ENCODE measurements at regions not wholly inside any gene's neighbourhood (a gene's known extent, or its start where the extent isn't known, plus 50 kb on each side); places are given as distances from the start of the nearest gene placed in this dataset.

- Histone ChIP-seq H3K36me3 (ENCODE audit: control insufficient read depth, insufficient read depth, low read length) (no peaks in the 10 kb centered on the region), H3K4me3 (ENCODE audit: low read depth, low read length) (no peak overlapping the region), H3K27me3 (ENCODE audit: control insufficient read depth, insufficient read depth, low read length) (no peaks in the 10 kb centered on the region)
- no peak for TF ChIP-seq CTCF (IDR thresholded peaks at IDR 0.05; ENCODE audit: insufficient read depth, low read depth, low read length)
- ChIA-PET CTCF (interaction anchor here (0.8 to 1.0 kb wide), 2 partner anchors 8 to 14 kb away, joined by 3 to 4 read pairs; no protein-coding TSS in a partner anchor), POLR2A (no interaction called here)
- no peak for DNase-seq (ENCODE audit: low read depth)
Observed at GRCh38 chr18:56374007-56374655, 264.3 kb downstream of the TXNL1 start.

GRCh38 chr18:56373601-56374000 is 264.8 kb downstream of the TXNL1 start:
- POLR2A ChIA-PET: interaction anchor here (0.6 kb wide), 1 partner anchor 1529 kb away, joined by 3 read pairs; no protein-coding TSS in a partner anchor
- DNase-seq (ENCODE audit: low read depth): no peak
- Histone ChIP-seq H3K36me3 (ENCODE audit: control insufficient read depth, insufficient read depth, low read length) (no peaks in the 10 kb centered on the region), H3K4me3 (ENCODE audit: low read depth, low read length) (no peak overlapping the region), H3K27me3 (ENCODE audit: control insufficient read depth, insufficient read depth, low read length) (no peaks in the 10 kb centered on the region)
- CTCF ChIA-PET: no interaction called here
- no peak for TF ChIP-seq CTCF (IDR thresholded peaks at IDR 0.05; ENCODE audit: insufficient read depth, low read depth, low read length)

- DNase-seq (ENCODE audit: low read depth): no peak
- CTCF ChIA-PET: interaction anchor here (0.9 kb wide), 1 partner anchor 9 kb away, joined by 3 read pairs; no protein-coding TSS in a partner anchor
- TF ChIP-seq CTCF (IDR thresholded peaks at IDR 0.05; ENCODE audit: insufficient read depth, low read depth, low read length): no peak
- Histone ChIP-seq H3K27me3 (ENCODE audit: control insufficient read depth, insufficient read depth, low read length) (no peaks in the 10 kb centered on the region), H3K4me3 (ENCODE audit: low read depth, low read length) (no peak overlapping the region), H3K36me3 (ENCODE audit: control insufficient read depth, insufficient read depth, low read length) (no peaks in the 10 kb centered on the region)
- POLR2A ChIA-PET: no interaction called here
Observed at GRCh38 chr18:56368066-56368465, 270.3 kb downstream of the TXNL1 start.

- ChIA-PET POLR2A (no interaction called here), CTCF (interaction anchor here (1.6 kb wide), 1 partner anchor 10 kb away, joined by 3 read pairs; no protein-coding TSS in a partner anchor)
- DNase-seq (ENCODE audit: low read depth): no peak
- Histone ChIP-seq H3K27me3 (ENCODE audit: control insufficient read depth, insufficient read depth, low read length) (no peaks in the 10 kb centered on the region), H3K4me3 (ENCODE audit: low read depth, low read length) (no peak overlapping the region), H3K36me3 (ENCODE audit: control insufficient read depth, insufficient read depth, low read length) (no peaks in the 10 kb centered on the region)
- TF ChIP-seq CTCF (IDR thresholded peaks at IDR 0.05; ENCODE audit: insufficient read depth, low read depth, low read length): no peak
Observed at GRCh38 chr18:56358608-56359280, 279.6 kb downstream of the TXNL1 start.

- ChIA-PET POLR2A (no interaction called here), CTCF (no interaction called here)
- no peak for DNase-seq (ENCODE audit: low read depth)
Observed at GRCh38 chr18:56353663-56354260, 284.6 kb downstream of the TXNL1 start.

More at GRCh38 chr18:56353663-56354260, 284.6 kb downstream of the TXNL1 start:
- no peak for TF ChIP-seq CTCF (IDR thresholded peaks at IDR 0.05; ENCODE audit: insufficient read depth, low read depth, low read length)
- Histone ChIP-seq H3K36me3 (ENCODE audit: control insufficient read depth, insufficient read depth, low read length) (no peaks in the 10 kb centered on the region), H3K4me3 (ENCODE audit: low read depth, low read length) (no peak overlapping the region), H3K27me3 (ENCODE audit: control insufficient read depth, insufficient read depth, low read length) (no peaks in the 10 kb centered on the region)
